Urinary bladder (tissue), 3 donors: ENCODE measurements at regions not wholly inside any gene's neighbourhood (a gene's known extent, or its start where the extent isn't known, plus 50 kb on each side); places are given as distances from the start of the nearest gene placed in this dataset.
"Not testable (repeated sequence)": the region's sequence is repeated elsewhere in the genome, so short reads cannot be mapped to it uniquely, and the experiment has no call there.

ENCODE experiments used
- DNase-seq: peaks from one replicate; pipeline ENCODE4 v3.0.0-alpha.2; 2015; ENCODE audit errors: extremely low spot score
- H3K27ac ChIP-seq: one replicate; pipeline ENCODE4 v1.5.1; 2013; ENCODE audit warnings: low read depth, mild to moderate bottlenecking, moderate library complexity
- H3K36me3 ChIP-seq: one replicate; pipeline ENCODE4 v1.6.1; 2013; ENCODE audit warnings: mild to moderate bottlenecking, moderate library complexity; ENCODE audit not compliant: insufficient read depth
- H3K4me1 ChIP-seq: one replicate; pipeline ENCODE4 v1.6.1; 2013; ENCODE audit warnings: mild to moderate bottlenecking, moderate library complexity; ENCODE audit not compliant: insufficient read depth
- H3K4me3 ChIP-seq: one replicate; pipeline ENCODE4 v1.5.1; 2013; ENCODE audit warnings: low read depth, low read length
- WGBS: extraction: QIAGEN DNeasy Blood & Tissue Kit; methylation state at CpG from one replicate; pipeline ENCODE4 v1.1.7; 2013; 5-methylcytosine and 5-hydroxymethylcytosine counted together
- donor health status: healthy with polysubstance abuse.
- donor health status: healthy.

- DNase-seq, result no peak
- WGBS, result 89% methylated on average over 10 of the region's 10 CpGs
These were observed 116.4 kb upstream of the THBS2 start for GRCh38 chr6:169370054-169370453.

DNA sequence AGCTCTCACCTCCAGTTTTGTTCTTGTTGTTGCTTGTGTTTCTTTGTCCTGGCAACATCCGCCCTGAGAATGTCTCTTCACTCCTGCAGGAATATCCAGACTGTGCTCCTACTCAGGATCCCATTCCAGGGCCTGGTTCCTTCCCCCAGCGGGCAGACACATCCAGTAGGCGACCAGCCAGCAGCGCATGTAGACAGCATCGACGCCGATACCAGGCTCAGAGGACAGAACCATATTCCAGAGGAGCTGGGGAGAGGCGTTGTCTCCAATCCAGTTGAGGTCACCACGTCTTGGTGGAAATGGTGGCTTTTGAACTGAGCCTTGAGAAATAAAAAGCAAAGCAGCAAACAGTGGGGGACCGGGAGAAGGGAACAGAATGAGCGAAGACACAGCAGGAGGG, 114.6 kb upstream of the THBS2 start:
- H3K4me3 ChIP-seq, result no peak overlapping the region
- no peaks in the 10 kb centered on the region for H3K4me1 ChIP-seq
- 97% methylated on average over 11 of the region's 11 CpGs for WGBS
- no peak for DNase-seq
- H3K27ac ChIP-seq, result no peak overlapping the region
- no peaks in the 10 kb centered on the region for H3K36me3 ChIP-seq

More at GRCh38 chr6:169370054-169370453, 116.4 kb upstream of the THBS2 start:
- H3K4me1 ChIP-seq, result no peaks in the 10 kb centered on the region
- H3K4me3 ChIP-seq, result no peak overlapping the region
- no peak overlapping the region for H3K27ac ChIP-seq
- no peaks in the 10 kb centered on the region for H3K36me3 ChIP-seq

DNA sequence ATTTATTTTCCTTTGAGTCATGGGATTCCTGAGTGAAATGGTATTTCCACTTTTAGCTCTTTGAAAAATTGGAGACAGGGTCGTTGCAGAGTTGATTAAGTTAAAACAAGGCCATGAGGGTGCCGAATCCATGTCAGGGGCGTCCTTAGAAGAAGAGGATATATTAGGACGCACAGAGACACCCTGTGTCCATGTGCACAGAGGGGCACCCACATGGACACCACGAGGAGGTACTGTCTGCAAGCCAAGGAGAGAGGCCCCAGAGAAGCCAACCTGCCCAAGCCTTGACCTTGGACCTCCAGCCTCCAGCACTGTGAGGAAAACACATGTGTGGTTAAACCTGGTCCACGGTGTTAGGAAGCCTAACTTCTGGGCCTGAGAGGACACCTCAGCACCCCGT, 113.9 kb upstream of the THBS2 start:
- no peak for DNase-seq
- Histone ChIP-seq H3K27ac (no peak overlapping the region), H3K36me3 (no peaks in the 10 kb centered on the region), H3K4me1 (no peaks in the 10 kb centered on the region), H3K4me3 (no peak overlapping the region)
- WGBS, result 93% methylated on average over 7 of the region's 7 CpGs

DNA sequence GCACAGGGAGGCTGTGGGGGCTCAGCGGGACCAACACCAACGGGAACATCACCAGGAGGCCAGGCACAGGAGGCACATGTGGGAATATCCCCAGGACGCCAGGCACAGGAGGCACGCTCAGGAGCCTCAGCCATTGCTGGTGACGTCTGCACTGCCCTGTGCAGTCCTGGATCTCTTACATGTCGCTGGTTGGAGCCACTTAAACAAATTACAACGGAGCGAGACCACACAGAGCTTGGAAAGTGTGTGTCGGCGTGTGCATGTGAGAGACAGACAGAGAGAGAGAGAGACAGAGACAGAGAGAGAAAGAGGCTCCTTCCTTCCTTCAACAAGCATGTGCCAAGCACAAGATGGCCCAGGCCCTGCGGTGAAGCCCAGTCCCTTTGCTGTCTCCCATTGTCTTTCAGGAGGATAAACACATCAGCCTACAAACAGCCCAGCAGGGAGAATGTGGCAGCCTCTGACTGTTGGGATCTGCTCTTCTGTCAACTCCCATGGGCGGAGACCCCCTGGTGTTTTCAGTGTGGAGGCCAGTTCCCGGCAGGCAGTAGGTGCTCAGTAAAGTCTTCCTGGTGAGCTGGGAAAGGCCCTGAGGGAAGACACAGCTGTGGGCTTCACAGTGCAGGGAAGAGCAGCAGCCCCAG, 112.7 kb upstream of the THBS2 start:
- H3K4me3 ChIP-seq, result no peak overlapping the region
- H3K36me3 ChIP-seq, result no peaks in the 10 kb centered on the region
- H3K4me1 ChIP-seq, result no peaks in the 10 kb centered on the region
- DNase-seq, result no peak
- no peak overlapping the region for H3K27ac ChIP-seq
- WGBS, result 95% methylated on average over 13 of the region's 13 CpGs

GRCh38 chr6:169365567-169366257, 112.1 kb upstream of the THBS2 start:
- Histone ChIP-seq H3K36me3 (no peaks in the 10 kb centered on the region), H3K4me1 (no peaks in the 10 kb centered on the region), H3K27ac (no peak overlapping the region), H3K4me3 (no peak overlapping the region)
- DNase-seq, result no peak
- WGBS, result 84% methylated on average over 13 of the region's 13 CpGs

- DNase-seq, result no peak
- H3K4me1 ChIP-seq, result no peaks in the 10 kb centered on the region
- no peaks in the 10 kb centered on the region for H3K36me3 ChIP-seq
- H3K27ac ChIP-seq, result no peak overlapping the region
- WGBS, result 69% methylated on average over 9 of the region's 9 CpGs
- no peak overlapping the region for H3K4me3 ChIP-seq
These were observed 109.9 kb upstream of the THBS2 start for GRCh38 chr6:169363590-169363989.

DNA sequence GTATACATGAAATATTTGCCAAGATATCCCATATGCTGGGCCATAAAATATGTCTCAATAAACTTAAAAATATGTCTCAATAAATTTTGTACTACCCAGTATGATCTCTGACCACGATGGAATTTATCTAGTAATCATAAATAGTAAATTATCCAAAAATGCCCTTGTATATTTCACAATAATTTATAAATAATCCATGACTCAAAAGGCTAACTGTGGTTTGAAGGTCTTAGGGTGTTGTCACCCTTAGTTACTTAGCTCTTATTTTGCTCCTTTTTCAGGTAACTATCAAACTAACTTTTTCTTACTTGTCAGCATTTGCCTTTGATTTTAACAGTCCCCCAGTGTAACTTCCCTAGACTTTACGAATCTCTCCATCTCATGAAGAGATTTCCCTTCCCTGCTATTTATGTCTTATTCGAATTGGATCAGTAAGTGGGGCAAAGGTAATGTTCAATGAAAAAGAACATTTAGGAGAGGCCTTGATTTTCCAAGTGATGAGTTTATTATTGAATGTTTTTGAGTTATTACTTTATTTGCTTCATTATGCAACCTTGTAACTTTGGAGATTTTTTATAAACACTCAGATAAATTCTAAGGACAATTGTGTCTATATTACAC, 109.0 kb upstream of the THBS2 start:
- 50% methylated on average over 3 of the region's 3 CpGs for WGBS
- DNase-seq, result no peak

GRCh38 chr6:169355001-169355400, 101.4 kb upstream of the THBS2 start:
- DNase-seq, H3K36me3 ChIP-seq, H3K4me3 ChIP-seq, H3K27ac ChIP-seq, H3K4me1 ChIP-seq: not testable (repeated sequence)
- 75% methylated on average over 3 of the region's 3 CpGs for WGBS

More for the DNA sequence above, 109.0 kb upstream of the THBS2 start:
- H3K4me3 ChIP-seq, result no peak overlapping the region
- no peaks in the 10 kb centered on the region for H3K36me3 ChIP-seq
- no peak overlapping the region for H3K27ac ChIP-seq
- no peaks in the 10 kb centered on the region for H3K4me1 ChIP-seq

- H3K4me3 ChIP-seq, result no peak overlapping the region
- H3K27ac ChIP-seq, result no peak overlapping the region
- H3K36me3 ChIP-seq, result no peaks in the 10 kb centered on the region
- H3K4me1 ChIP-seq, result no peaks in the 10 kb centered on the region
- DNase-seq, result no peak
- WGBS, result 44% methylated on average over 4 of the region's 4 CpGs
These were observed 91.5 kb upstream of the THBS2 start for GRCh38 chr6:169345146-169345545.

- H3K27ac ChIP-seq, result no peak overlapping the region
- no peak overlapping the region for H3K4me3 ChIP-seq
- WGBS, result 51% methylated on average over 7 of the region's 7 CpGs
- no peak for DNase-seq
- no peaks in the 10 kb centered on the region for H3K36me3 ChIP-seq
- H3K4me1 ChIP-seq, result no peaks in the 10 kb centered on the region
These were observed 91.1 kb upstream of the THBS2 start for GRCh38 chr6:169344750-169345065.

DNA sequence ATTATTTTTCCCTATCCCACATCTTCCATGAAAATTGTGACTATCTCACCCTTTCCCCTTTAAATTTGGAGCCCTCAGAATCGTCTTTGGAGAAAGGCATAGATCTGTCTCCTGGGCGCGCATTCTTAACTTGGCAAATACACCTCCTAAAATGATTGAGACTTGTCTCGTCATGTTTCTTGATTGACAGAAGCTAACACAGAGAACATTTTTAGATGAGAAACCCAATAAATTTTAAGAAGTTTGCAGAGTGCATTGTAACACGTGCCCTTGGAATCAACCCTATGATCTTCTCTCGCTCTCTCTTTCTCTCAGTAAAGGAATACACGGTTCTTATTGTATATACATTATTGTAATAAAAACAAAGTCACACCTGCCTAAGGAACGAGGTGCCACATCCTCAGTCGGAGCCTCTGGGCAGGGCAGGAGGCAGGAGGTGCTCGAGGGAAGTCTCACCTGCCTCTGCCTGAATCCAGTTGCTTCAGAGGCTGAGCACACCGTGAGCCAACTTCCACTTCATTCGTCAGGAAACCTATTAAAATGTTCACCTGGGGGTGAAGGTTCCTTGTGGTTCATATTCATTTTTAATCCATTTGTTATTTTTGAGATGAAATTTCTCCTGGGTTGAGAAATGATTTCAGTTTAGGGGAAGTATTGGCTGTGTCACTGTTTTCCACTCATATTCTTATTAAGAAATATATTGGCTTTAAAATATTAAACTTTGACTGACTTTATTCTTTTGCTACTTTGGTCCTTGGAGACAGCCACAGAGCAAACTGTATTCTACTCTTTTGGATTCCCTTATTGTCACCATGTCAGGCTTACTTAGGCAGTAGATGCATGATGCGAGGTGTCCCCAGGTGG, 90.5 kb upstream of the THBS2 start:
- Histone ChIP-seq H3K4me1 (no peaks in the 10 kb centered on the region), H3K4me3 (no peak overlapping the region), H3K27ac (no peak overlapping the region), H3K36me3 (no peaks in the 10 kb centered on the region)
- 80% methylated on average over 13 of the region's 13 CpGs for WGBS
- DNase-seq, result no peak

- DNase-seq, result no peak
- no peak overlapping the region for H3K4me3 ChIP-seq
- no peaks in the 10 kb centered on the region for H3K36me3 ChIP-seq
- H3K27ac ChIP-seq, result no peak overlapping the region
- 74% methylated on average over 3 of the region's 3 CpGs for WGBS
- no peaks in the 10 kb centered on the region for H3K4me1 ChIP-seq
These were observed 89.1 kb upstream of the THBS2 start for GRCh38 chr6:169342710-169343109.

GRCh38 chr6:169341706-169342105, 88.1 kb upstream of the THBS2 start:
- H3K27ac ChIP-seq, result no peak overlapping the region
- no peaks in the 10 kb centered on the region for H3K36me3 ChIP-seq
- no peaks in the 10 kb centered on the region for H3K4me1 ChIP-seq
- no peak for DNase-seq
- 92% methylated on average over 5 of the region's 5 CpGs for WGBS
- no peak overlapping the region for H3K4me3 ChIP-seq
